ENCODE measurements at regions not wholly inside any gene's neighbourhood (a gene's known extent, or its start where the extent isn't known, plus 50 kb on each side); places are given as distances from the start of the nearest gene placed in this dataset.

DNA sequence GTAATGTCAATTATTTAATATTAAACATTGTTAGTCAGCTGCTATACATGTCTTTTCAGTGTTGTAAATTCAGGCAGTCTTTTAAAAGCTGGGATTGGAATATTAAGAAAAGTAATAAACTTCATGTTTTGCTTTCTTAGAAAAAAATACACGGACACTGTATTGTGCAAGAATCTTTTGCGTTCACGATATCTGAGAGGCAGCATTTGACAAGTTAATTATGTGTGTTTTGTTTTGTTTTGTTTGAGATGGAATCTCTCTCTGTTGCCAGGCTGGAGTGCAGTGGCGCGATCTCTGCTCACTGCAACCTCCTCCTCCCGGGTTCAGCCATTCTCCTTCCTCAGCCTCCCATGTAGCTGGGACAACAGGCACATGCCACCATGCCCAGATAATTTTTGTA, 1661.3 kb downstream of the HACE1 start:
- TF ChIP-seq SMAD1 (CRISPR knock-in tag; IDR thresholded peaks at IDR 0.05; ENCODE audit: borderline replicate concordance, low read depth) (no peak), HOXD1 (CRISPR knock-in tag; IDR thresholded peaks at IDR 0.05) (no peak)
- TF ChIP-seq, protein P1, sequence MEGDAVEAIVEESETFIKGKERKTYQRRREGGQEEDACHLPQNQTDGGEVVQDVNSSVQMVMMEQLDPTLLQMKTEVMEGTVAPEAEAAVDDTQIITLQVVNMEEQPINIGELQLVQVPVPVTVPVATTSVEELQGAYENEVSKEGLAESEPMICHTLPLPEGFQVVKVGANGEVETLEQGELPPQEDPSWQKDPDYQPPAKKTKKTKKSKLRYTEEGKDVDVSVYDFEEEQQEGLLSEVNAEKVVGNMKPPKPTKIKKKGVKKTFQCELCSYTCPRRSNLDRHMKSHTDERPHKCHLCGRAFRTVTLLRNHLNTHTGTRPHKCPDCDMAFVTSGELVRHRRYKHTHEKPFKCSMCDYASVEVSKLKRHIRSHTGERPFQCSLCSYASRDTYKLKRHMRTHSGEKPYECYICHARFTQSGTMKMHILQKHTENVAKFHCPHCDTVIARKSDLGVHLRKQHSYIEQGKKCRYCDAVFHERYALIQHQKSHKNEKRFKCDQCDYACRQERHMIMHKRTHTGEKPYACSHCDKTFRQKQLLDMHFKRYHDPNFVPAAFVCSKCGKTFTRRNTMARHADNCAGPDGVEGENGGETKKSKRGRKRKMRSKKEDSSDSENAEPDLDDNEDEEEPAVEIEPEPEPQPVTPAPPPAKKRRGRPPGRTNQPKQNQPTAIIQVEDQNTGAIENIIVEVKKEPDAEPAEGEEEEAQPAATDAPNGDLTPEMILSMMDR (CRISPR knock-in tag; IDR thresholded peaks at IDR 0.05), result no peak

All from HepG2 (cell line).